ENCODE measurements at regions not wholly inside any gene's neighbourhood (a gene's known extent, or its start where the extent isn't known, plus 50 kb on each side); places are given as distances from the start of the nearest gene placed in this dataset.

- DNase-seq (ENCODE audit: low spot score): no peak
Measured at GRCh38 chr2:153004627-153005026, 286.2 kb downstream of the ARL6IP6 start.

- no peak for DNase-seq (ENCODE audit: low spot score)
Measured at GRCh38 chr2:152974146-152974545, 255.7 kb downstream of the ARL6IP6 start.

- DNase-seq (ENCODE audit: low spot score): no peak
Measured at GRCh38 chr2:152971685-152972084, 253.3 kb downstream of the ARL6IP6 start.

- no peak for DNase-seq (ENCODE audit: low spot score)
Measured at GRCh38 chr2:152962446-152962845, 244.0 kb downstream of the ARL6IP6 start.

- no peak for DNase-seq (ENCODE audit: low spot score)
Measured at GRCh38 chr2:152961351-152961750, 242.9 kb downstream of the ARL6IP6 start.

GRCh38 chr2:152950126-152950525 lies 231.7 kb downstream of the ARL6IP6 start:
- DNase-seq (ENCODE audit: low spot score): no peak

GRCh38 chr2:152944099-152944498 lies 225.7 kb downstream of the ARL6IP6 start:
- DNase-seq (ENCODE audit: low spot score): no peak

- DNase-seq (ENCODE audit: low spot score): no peak
Measured at GRCh38 chr2:152942940-152943440, 224.6 kb downstream of the ARL6IP6 start.

GRCh38 chr2:152930501-152930900 lies 212.1 kb downstream of the ARL6IP6 start:
- no peak for DNase-seq (ENCODE audit: low spot score)

- no peak for DNase-seq (ENCODE audit: low spot score)
Measured at GRCh38 chr2:152929628-152930027, 211.2 kb downstream of the ARL6IP6 start.

- peak; percentile 66 for DNase-seq (ENCODE audit: low spot score)
Measured at GRCh38 chr2:152925547-152926448, 207.4 kb downstream of the ARL6IP6 start.

GRCh38 chr2:152924722-152925121 lies 206.3 kb downstream of the ARL6IP6 start:
- no peak for DNase-seq (ENCODE audit: low spot score)

- DNase-seq (ENCODE audit: low spot score): no peak
Measured at GRCh38 chr2:152924219-152924618, 205.8 kb downstream of the ARL6IP6 start.

- DNase-seq (ENCODE audit: low spot score): no peak
Measured at GRCh38 chr2:152920846-152921245, 202.4 kb downstream of the ARL6IP6 start.

GRCh38 chr2:152910970-152911369 lies 192.6 kb downstream of the ARL6IP6 start:
- no peak for DNase-seq (ENCODE audit: low spot score)

- DNase-seq (ENCODE audit: low spot score): no peak
Measured at GRCh38 chr2:152907046-152907445, 188.6 kb downstream of the ARL6IP6 start.

GRCh38 chr2:152894051-152894450 lies 175.6 kb downstream of the ARL6IP6 start:
- DNase-seq (ENCODE audit: low spot score): no peak

GRCh38 chr2:152890736-152891135 lies 172.3 kb downstream of the ARL6IP6 start:
- DNase-seq (ENCODE audit: low spot score): no peak

GRCh38 chr2:152883951-152884487 lies 165.6 kb downstream of the ARL6IP6 start:
- DNase-seq (ENCODE audit: low spot score): no peak

GRCh38 chr2:152881527-152881926 lies 163.1 kb downstream of the ARL6IP6 start:
- DNase-seq (ENCODE audit: low spot score): no peak

GRCh38 chr2:152879275-152879674 lies 160.9 kb downstream of the ARL6IP6 start:
- DNase-seq (ENCODE audit: low spot score): no peak

GRCh38 chr2:152875701-152876695 lies 157.6 kb downstream of the ARL6IP6 start:
- no peak for DNase-seq (ENCODE audit: low spot score)
